H9 (cell line): ENCODE measurements at regions not wholly inside any gene's neighbourhood (a gene's known extent, or its start where the extent isn't known, plus 50 kb on each side); places are given as distances from the start of the nearest gene placed in this dataset.

ENCODE experiments used
- DNase-seq: peaks from one replicate; pipeline ENCODE4 v3.0.0-alpha.2; 2017
- H2AFZ ChIP-seq: one replicate; pipeline ENCODE4 v1.6.1; 2013; ENCODE audit warnings: mild to moderate bottlenecking, low read length, control low read depth, moderate library complexity
- H2AK5ac ChIP-seq: 2 replicates; pipeline ENCODE4 v1.6.1; 2013; ENCODE audit warnings: low read length, control low read depth, mixed read lengths; ENCODE audit not compliant: insufficient read length
- H2BK120ac ChIP-seq: one replicate; pipeline ENCODE4 v1.6.1; 2013; ENCODE audit warnings: low read depth, mild to moderate bottlenecking, low read length, control low read depth, inconsistent platforms; ENCODE audit not compliant: poor library complexity, severe bottlenecking
- H2BK12ac ChIP-seq: 2 replicates; pipeline ENCODE4 v1.6.1; 2013; ENCODE audit warnings: low read length, control low read depth, mixed read lengths, low read depth; ENCODE audit not compliant: insufficient read length
- H2BK15ac ChIP-seq: 2 replicates; pipeline ENCODE4 v1.6.1; 2013; ENCODE audit warnings: low read depth, low read length, control low read depth
- H2BK20ac ChIP-seq: one replicate; pipeline ENCODE4 v1.6.1; 2013; ENCODE audit warnings: low read depth, mild to moderate bottlenecking, low read length, control low read depth, inconsistent platforms; ENCODE audit not compliant: poor library complexity, severe bottlenecking
- H2BK5ac ChIP-seq: 2 replicates; pipeline ENCODE4 v1.6.1; 2013; ENCODE audit warnings: low read length, control low read depth, mixed read lengths; ENCODE audit not compliant: insufficient read length
- H3K14ac ChIP-seq: 2 replicates; pipeline ENCODE4 v1.6.1; 2013; ENCODE audit warnings: low read length, control low read depth; ENCODE audit not compliant: insufficient read depth
- H3K18ac ChIP-seq: 2 replicates; pipeline ENCODE4 v1.6.1; 2013; ENCODE audit warnings: low read depth, mild to moderate bottlenecking, mixed read lengths, low read length, control low read depth; ENCODE audit not compliant: insufficient read length
- H3K23ac ChIP-seq: 2 replicates; pipeline ENCODE4 v1.6.1; 2013; ENCODE audit warnings: low read length, control low read depth, mixed read lengths, low read depth; ENCODE audit not compliant: insufficient read length
- H3K23me2 ChIP-seq: 2 replicates; pipeline ENCODE4 v1.6.1; 2013; ENCODE audit warnings: low read depth, mild to moderate bottlenecking, mixed read lengths, low read length, control low read depth; ENCODE audit not compliant: insufficient read length, poor library complexity, severe bottlenecking
- H3K27ac ChIP-seq: 2 replicates; pipeline ENCODE4 v1.5.1; 2013; ENCODE audit warnings: low read length, control low read depth, mixed read lengths, low read depth; ENCODE audit not compliant: insufficient read length
- H3K27me3 ChIP-seq: 2 replicates; pipeline ENCODE4 v1.6.1; 2013; ENCODE audit warnings: low read length, control low read depth, inconsistent platforms; ENCODE audit not compliant: insufficient read depth
- H3K4ac ChIP-seq: 2 replicates; pipeline ENCODE4 v1.6.1; 2013; ENCODE audit warnings: low read depth, mild to moderate bottlenecking, control low read depth, inconsistent platforms, low read length, moderate library complexity
- H3K4me1 ChIP-seq: 2 replicates; pipeline ENCODE4 v1.6.1; 2013; ENCODE audit warnings: low read length, control low read depth, inconsistent platforms; ENCODE audit not compliant: insufficient read depth
- H3K4me2 ChIP-seq: 2 replicates; pipeline ENCODE4 v1.6.1; 2013; ENCODE audit warnings: low read length, control low read depth, mixed read lengths; ENCODE audit not compliant: insufficient read length, insufficient read depth
- H3K56ac ChIP-seq: 2 replicates; pipeline ENCODE4 v1.6.1; 2013; ENCODE audit warnings: low read depth, mild to moderate bottlenecking, mixed read lengths, low read length, control low read depth; ENCODE audit not compliant: insufficient read length
- H3K79me1 ChIP-seq: 2 replicates; pipeline ENCODE4 v1.6.1; 2013; ENCODE audit warnings: low read depth, mild to moderate bottlenecking, moderate library complexity, low read length, control low read depth, inconsistent platforms; ENCODE audit not compliant: insufficient read depth, poor library complexity, severe bottlenecking
- H3K79me2 ChIP-seq: 2 replicates; pipeline ENCODE4 v1.6.1; 2013; ENCODE audit warnings: low read length, control low read depth, inconsistent platforms; ENCODE audit not compliant: insufficient read depth
- H3K9ac ChIP-seq: 2 replicates; pipeline ENCODE4 v1.6.1; 2013; ENCODE audit warnings: low read length, control low read depth, mixed read lengths; ENCODE audit not compliant: insufficient read length; ENCODE audit errors: extremely low read depth
- H3K9me3 ChIP-seq: one replicate; pipeline ENCODE4 v1.6.1; 2013; ENCODE audit warnings: low read depth, low read length, inconsistent platforms; ENCODE audit not compliant: control insufficient read depth
- H3T11ph ChIP-seq: one replicate; pipeline ENCODE4 v1.6.1; 2013; ENCODE audit warnings: mild to moderate bottlenecking, low read length, control low read depth, inconsistent platforms
- H4K20me1 ChIP-seq: one replicate; pipeline ENCODE4 v1.6.1; 2013; ENCODE audit not compliant: control insufficient read depth, insufficient read length, insufficient read depth
- H4K5ac ChIP-seq: 2 replicates; pipeline ENCODE4 v1.6.1; 2013; ENCODE audit warnings: low read depth, mild to moderate bottlenecking, mixed read lengths, low read length, control low read depth; ENCODE audit not compliant: insufficient read length
- H4K8ac ChIP-seq: replicated peaks from 2 replicates; pipeline ENCODE4 v1.6.1; 2013; ENCODE audit warnings: low read length, control low read depth, mixed read lengths, low read depth; ENCODE audit not compliant: insufficient read length
- H4K91ac ChIP-seq: 2 replicates; pipeline ENCODE4 v1.6.1; 2013; ENCODE audit warnings: low read depth, mild to moderate bottlenecking, moderate library complexity, mixed read lengths, low read length, control low read depth; ENCODE audit not compliant: insufficient read length
- H3K27ac Mint-ChIP-seq, 3 experiments: 2 replicates in 2 of 3; 3 replicates in 1 of 3; pipeline ENCODE4 v1.8.0; 2020 to 2021; ENCODE audit warnings: mixed read lengths in 3 of 3, mild to moderate bottlenecking in 1 of 3, moderate library complexity in 1 of 3
- H3K27me3 Mint-ChIP-seq: 2 replicates; pipeline ENCODE4 v1.8.0; 2021; ENCODE audit warnings: low read depth, mild to moderate bottlenecking, moderate library complexity, mixed read lengths
- H3K36me3 Mint-ChIP-seq, 3 experiments: 2 replicates in 2 of 3; 3 replicates in 1 of 3; pipeline ENCODE4 v1.8.0; 2020 to 2021; ENCODE audit warnings: low read depth in 3 of 3, mixed read lengths in 3 of 3; ENCODE audit not compliant: insufficient read depth in 1 of 3
- H3K4me1 Mint-ChIP-seq, 2 experiments: 2 replicates each; pipeline ENCODE4 v1.8.0; 2020; ENCODE audit warnings: mixed read lengths in 2 of 2
- H3K4me3 Mint-ChIP-seq, 2 experiments: 2 replicates in 1 of 2; 3 replicates in 1 of 2; pipeline ENCODE4 v1.8.0; 2020 to 2021; ENCODE audit warnings: mild to moderate bottlenecking in 2 of 2, mixed read lengths in 2 of 2, moderate library complexity in 1 of 2
- H3K9me3 Mint-ChIP-seq, 2 experiments: 2 replicates in 1 of 2; 3 replicates in 1 of 2; pipeline ENCODE4 v1.8.0; 2020; ENCODE audit warnings: mild to moderate bottlenecking in 2 of 2, mixed read lengths in 2 of 2, moderate library complexity in 1 of 2
- CTCF ChIP-seq: fragments of 200-600 bp; sonication (generic); conservative IDR thresholded peaks from 3 replicates; pipeline ENCODE4 v1.8.0; 2021; ENCODE audit warnings: antibody characterized with exemption, mild to moderate bottlenecking
- WGBS: extraction: QIAGEN DNeasy Blood & Tissue Kit; methylation state at CpG from one replicate; pipeline ENCODE4 v1.1.7; 2013; ENCODE audit warnings: missing lambda C conversion rate, low lambda C conversion rate, mixed read lengths; ENCODE audit not compliant: insufficient read length; ENCODE audit errors: extremely low coverage; 5-methylcytosine and 5-hydroxymethylcytosine counted together

- H3K4me3 Mint-ChIP-seq = no peak overlapping the region
- no peak overlapping the region for H3K23ac ChIP-seq
- no peak overlapping the region for H3K27ac ChIP-seq
- no peaks in the 10 kb centered on the region for H3K79me2 ChIP-seq
- H4K8ac ChIP-seq = no peak overlapping the region
- WGBS = no CpG with 5 or more reads among the region's 3 CpGs
- H4K20me1 ChIP-seq = no peaks in the 10 kb centered on the region
- no peaks in the 10 kb centered on the region for H3K9me3 ChIP-seq
- no peaks in the 10 kb centered on the region; the same call in 1 of the 2 replicates for H3K27me3 Mint-ChIP-seq
- H2AK5ac ChIP-seq = no peak overlapping the region
- TF ChIP-seq CTCF = no peak
- no peak overlapping the region for H3K27ac Mint-ChIP-seq
- H3K56ac ChIP-seq = no peak overlapping the region
- no peak overlapping the region for H3T11ph ChIP-seq
- H3K4me1 Mint-ChIP-seq = no peaks in the 10 kb centered on the region
- H3K14ac ChIP-seq = no peak overlapping the region
- no peak overlapping the region for H3K4ac ChIP-seq
- no peak overlapping the region for H2BK5ac ChIP-seq
- DNase-seq = no peak
- H4K91ac ChIP-seq = no peak overlapping the region
- H2BK15ac ChIP-seq = no peak overlapping the region
- no peak overlapping the region for H2BK20ac ChIP-seq
- H3K27me3 ChIP-seq = no peaks in the 10 kb centered on the region
- no peak overlapping the region for H2BK12ac ChIP-seq
- no peak overlapping the region for H4K5ac ChIP-seq
- no peak overlapping the region for H2AFZ ChIP-seq
- H3K4me2 ChIP-seq = no peak overlapping the region
- H3K18ac ChIP-seq = no peak overlapping the region
- no peak overlapping the region for H2BK120ac ChIP-seq
- H3K36me3 Mint-ChIP-seq = no peaks in the 10 kb centered on the region
- H3K9ac ChIP-seq = no peak overlapping the region
- no peaks in the 10 kb centered on the region for H3K79me1 ChIP-seq
- no peaks in the 10 kb centered on the region for H3K4me1 ChIP-seq
- H3K23me2 ChIP-seq = no peaks in the 10 kb centered on the region
- H3K9me3 Mint-ChIP-seq = peaks cover 0 to 2% of the 10 kb centered on the region in 2 experiments; a peak in 1 of 5 replicates
Measured at GRCh38 chr4:43352859-43353258, 460.3 kb downstream of the GRXCR1 start.
